Uterus (tissue), 2 donors: ENCODE measurements at regions not wholly inside any gene's neighbourhood (a gene's known extent, or its start where the extent isn't known, plus 50 kb on each side); places are given as distances from the start of the nearest gene placed in this dataset.

Source experiments
- POLR2A ChIP-seq, 2 donors: fragments of 450-650 bp; IDR thresholded peaks; one replicate each; pipeline ENCODE4 v1.6.1; 2016; ENCODE audit warnings: antibody characterized with exemption in 2 of 2, mild to moderate bottlenecking in 1 of 2, moderate library complexity in 1 of 2
- TF ChIP-seq, protein P1 (sequence below), 4 experiments: fragments of 200-600 bp in 2 of 4; fragments of 450-650 bp in 2 of 4; sonication (generic) in 2 of 4; IDR thresholded peaks; one replicate each; pipeline ENCODE4 v1.5.1; 2016 to 2019; ENCODE audit warnings: antibody characterized with exemption in 4 of 4, mild to moderate bottlenecking in 2 of 4, moderate library complexity in 1 of 4

GRCh38 chr2:199148076-199148845 lies 309.5 kb downstream of the SATB2 start:
- TF ChIP-seq, protein P1, sequence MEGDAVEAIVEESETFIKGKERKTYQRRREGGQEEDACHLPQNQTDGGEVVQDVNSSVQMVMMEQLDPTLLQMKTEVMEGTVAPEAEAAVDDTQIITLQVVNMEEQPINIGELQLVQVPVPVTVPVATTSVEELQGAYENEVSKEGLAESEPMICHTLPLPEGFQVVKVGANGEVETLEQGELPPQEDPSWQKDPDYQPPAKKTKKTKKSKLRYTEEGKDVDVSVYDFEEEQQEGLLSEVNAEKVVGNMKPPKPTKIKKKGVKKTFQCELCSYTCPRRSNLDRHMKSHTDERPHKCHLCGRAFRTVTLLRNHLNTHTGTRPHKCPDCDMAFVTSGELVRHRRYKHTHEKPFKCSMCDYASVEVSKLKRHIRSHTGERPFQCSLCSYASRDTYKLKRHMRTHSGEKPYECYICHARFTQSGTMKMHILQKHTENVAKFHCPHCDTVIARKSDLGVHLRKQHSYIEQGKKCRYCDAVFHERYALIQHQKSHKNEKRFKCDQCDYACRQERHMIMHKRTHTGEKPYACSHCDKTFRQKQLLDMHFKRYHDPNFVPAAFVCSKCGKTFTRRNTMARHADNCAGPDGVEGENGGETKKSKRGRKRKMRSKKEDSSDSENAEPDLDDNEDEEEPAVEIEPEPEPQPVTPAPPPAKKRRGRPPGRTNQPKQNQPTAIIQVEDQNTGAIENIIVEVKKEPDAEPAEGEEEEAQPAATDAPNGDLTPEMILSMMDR (IDR thresholded peaks at IDR 0.05): no peak
- no peak for TF ChIP-seq POLR2A (IDR thresholded peaks at IDR 0.05)
